HepG2 (cell line): ENCODE measurements at regions not wholly inside any gene's neighbourhood (a gene's known extent, or its start where the extent isn't known, plus 50 kb on each side); places are given as distances from the start of the nearest gene placed in this dataset.

Source experiments
- HMG20A ChIP-seq: IDR thresholded peaks from 2 replicates; pipeline ENCODE4 v1.6.1; 2016; ENCODE audit warnings: borderline replicate concordance
- IRX3 ChIP-seq: sonication (generic); formaldehyde crosslinking; IDR thresholded peaks from 2 replicates; pipeline ENCODE4 v1.8.1; 2023; ENCODE audit warnings: mild to moderate bottlenecking, low read depth, missing genetic modification reagents, borderline replicate concordance
- NCOA5 ChIP-seq: sonication (generic); formaldehyde crosslinking; IDR thresholded peaks from 2 replicates; pipeline ENCODE4 v1.4.0; 2020; ENCODE audit warnings: missing genetic modification reagents
- SRY ChIP-seq: sonication (generic); formaldehyde crosslinking; IDR thresholded peaks from 2 replicates; pipeline ENCODE4 v1.8.0; 2022; ENCODE audit warnings: mild to moderate bottlenecking, missing genetic modification reagents
- ZBTB1 ChIP-seq: sonication (generic); formaldehyde crosslinking; IDR thresholded peaks from 2 replicates; pipeline ENCODE4 v1.4.0; 2020; ENCODE audit warnings: missing genetic modification reagents, borderline replicate concordance
- ZNF460 ChIP-seq: sonication (generic); formaldehyde crosslinking; IDR thresholded peaks from 2 replicates; pipeline ENCODE4 v1.5.1; 2020; ENCODE audit warnings: missing genetic modification reagents, mild to moderate bottlenecking, borderline replicate concordance
- ZNF788 ChIP-seq: sonication (generic); formaldehyde crosslinking; IDR thresholded peaks from 2 replicates; pipeline ENCODE4 v1.5.0; 2020; ENCODE audit warnings: mild to moderate bottlenecking, missing genetic modification reagents, borderline replicate concordance
- ZNF850 ChIP-seq: sonication (generic); formaldehyde crosslinking; conservative IDR thresholded peaks from 2 replicates; pipeline ENCODE4 v1.9.0; 2021; ENCODE audit warnings: mild to moderate bottlenecking, missing genetic modification reagents
- TF ChIP-seq, protein P1 (sequence below): sonication (generic); formaldehyde crosslinking; IDR thresholded peaks from 2 replicates; pipeline ENCODE4 v1.5.0; 2020; ENCODE audit warnings: mild to moderate bottlenecking, missing genetic modification reagents, moderate library complexity
- TF ChIP-seq, protein P2 (sequence below), 2 experiments: sonication (generic) in 1 of 2; formaldehyde crosslinking in 1 of 2; IDR thresholded peaks; 2 replicates each; pipeline versions ENCODE4 v1.5.1 to v1.6.1; 2011 to 2020; ENCODE audit warnings: borderline replicate concordance in 1 of 2, low read depth in 1 of 2, low read length in 1 of 2, mild to moderate bottlenecking in 1 of 2, missing genetic modification reagents in 1 of 2, moderate library complexity in 1 of 2
- TF ChIP-seq, protein P3 (sequence below): sonication (generic); formaldehyde crosslinking; conservative IDR thresholded peaks from 2 replicates; pipeline ENCODE4 v1.4.0; 2020; ENCODE audit warnings: missing genetic modification reagents

DNA sequence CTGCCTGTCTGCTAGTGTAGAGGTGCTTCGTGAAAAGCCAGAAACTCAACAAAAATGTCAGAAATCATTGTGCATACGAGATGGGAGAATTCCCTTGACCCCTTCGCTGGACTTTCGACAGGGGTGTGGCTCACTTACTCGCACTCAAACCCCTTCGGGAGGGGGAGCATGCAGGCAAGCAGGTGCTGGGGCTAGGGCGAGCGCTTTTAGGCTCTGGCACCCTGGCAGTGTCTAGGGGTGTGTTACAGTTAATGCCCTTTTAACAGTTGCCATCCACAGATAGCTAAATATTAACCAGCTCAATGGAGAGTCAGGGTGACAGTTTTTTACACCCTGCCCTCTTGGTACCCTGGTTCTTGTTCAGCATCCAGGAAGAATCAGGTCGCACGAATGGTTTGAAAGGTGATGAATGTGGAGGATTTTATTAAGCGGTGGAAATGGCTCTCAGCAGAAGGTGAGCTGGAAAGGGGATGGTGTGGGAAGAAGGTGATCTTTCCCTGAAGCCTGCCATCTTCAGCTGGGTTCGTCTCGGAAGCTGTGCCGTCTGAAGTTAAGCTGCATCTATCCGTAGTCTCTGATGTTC, 59.6 kb upstream of the SHANK2 start:
- TF ChIP-seq NCOA5 (no peak), SRY (CRISPR knock-in tag) (no peak), ZNF788 (no peak), ZBTB1 (CRISPR knock-in tag) (no peak), IRX3 (CRISPR knock-in tag) (no peak), HMG20A (CRISPR knock-in tag) (no peak), ZNF460 (CRISPR knock-in tag) (no peak), ZNF850 (CRISPR knock-in tag) (no peak)
- TF ChIP-seq, protein P1, sequence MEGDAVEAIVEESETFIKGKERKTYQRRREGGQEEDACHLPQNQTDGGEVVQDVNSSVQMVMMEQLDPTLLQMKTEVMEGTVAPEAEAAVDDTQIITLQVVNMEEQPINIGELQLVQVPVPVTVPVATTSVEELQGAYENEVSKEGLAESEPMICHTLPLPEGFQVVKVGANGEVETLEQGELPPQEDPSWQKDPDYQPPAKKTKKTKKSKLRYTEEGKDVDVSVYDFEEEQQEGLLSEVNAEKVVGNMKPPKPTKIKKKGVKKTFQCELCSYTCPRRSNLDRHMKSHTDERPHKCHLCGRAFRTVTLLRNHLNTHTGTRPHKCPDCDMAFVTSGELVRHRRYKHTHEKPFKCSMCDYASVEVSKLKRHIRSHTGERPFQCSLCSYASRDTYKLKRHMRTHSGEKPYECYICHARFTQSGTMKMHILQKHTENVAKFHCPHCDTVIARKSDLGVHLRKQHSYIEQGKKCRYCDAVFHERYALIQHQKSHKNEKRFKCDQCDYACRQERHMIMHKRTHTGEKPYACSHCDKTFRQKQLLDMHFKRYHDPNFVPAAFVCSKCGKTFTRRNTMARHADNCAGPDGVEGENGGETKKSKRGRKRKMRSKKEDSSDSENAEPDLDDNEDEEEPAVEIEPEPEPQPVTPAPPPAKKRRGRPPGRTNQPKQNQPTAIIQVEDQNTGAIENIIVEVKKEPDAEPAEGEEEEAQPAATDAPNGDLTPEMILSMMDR (CRISPR knock-in tag), result no peak
- TF ChIP-seq, protein P2, sequence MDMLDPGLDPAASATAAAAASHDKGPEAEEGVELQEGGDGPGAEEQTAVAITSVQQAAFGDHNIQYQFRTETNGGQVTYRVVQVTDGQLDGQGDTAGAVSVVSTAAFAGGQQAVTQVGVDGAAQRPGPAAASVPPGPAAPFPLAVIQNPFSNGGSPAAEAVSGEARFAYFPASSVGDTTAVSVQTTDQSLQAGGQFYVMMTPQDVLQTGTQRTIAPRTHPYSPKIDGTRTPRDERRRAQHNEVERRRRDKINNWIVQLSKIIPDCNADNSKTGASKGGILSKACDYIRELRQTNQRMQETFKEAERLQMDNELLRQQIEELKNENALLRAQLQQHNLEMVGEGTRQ (IDR thresholded peaks at IDR 0.05; ENCODE audit: low read depth, low read length), result no peak
- TF ChIP-seq, protein P2 (CRISPR knock-in tag; IDR thresholded peaks at IDR 0.05; ENCODE audit: borderline replicate concordance), result no peak
- TF ChIP-seq, protein P3, sequence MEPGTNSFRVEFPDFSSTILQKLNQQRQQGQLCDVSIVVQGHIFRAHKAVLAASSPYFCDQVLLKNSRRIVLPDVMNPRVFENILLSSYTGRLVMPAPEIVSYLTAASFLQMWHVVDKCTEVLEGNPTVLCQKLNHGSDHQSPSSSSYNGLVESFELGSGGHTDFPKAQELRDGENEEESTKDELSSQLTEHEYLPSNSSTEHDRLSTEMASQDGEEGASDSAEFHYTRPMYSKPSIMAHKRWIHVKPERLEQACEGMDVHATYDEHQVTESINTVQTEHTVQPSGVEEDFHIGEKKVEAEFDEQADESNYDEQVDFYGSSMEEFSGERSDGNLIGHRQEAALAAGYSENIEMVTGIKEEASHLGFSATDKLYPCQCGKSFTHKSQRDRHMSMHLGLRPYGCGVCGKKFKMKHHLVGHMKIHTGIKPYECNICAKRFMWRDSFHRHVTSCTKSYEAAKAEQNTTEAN (CRISPR knock-in tag), result no peak
